OCI-LY3 (cell line): ENCODE measurements at regions not wholly inside any gene's neighbourhood (a gene's known extent, or its start where the extent isn't known, plus 50 kb on each side); places are given as distances from the start of the nearest gene placed in this dataset.

Source experiments
- CTCF ChIP-seq: fragments of 200-600, 300-600 bp; sonication (generic); IDR thresholded peaks from 2 replicates; pipeline ENCODE4 v1.5.1; 2014; ENCODE audit warnings: antibody characterized with exemption, low read length, low read depth
- EZH2phosphoT487 ChIP-seq: fragments of 200-600 bp; shearing (Covaris generic); IDR thresholded peaks from 2 replicates; pipeline ENCODE4 v1.6.1; 2018; ENCODE audit warnings: antibody characterized with exemption, mixed run types, low read depth

GRCh38 chr18:71865888-71866287 lies 678.3 kb downstream of the CBLN2 start:
- TF ChIP-seq CTCF (no peak), EZH2phosphoT487 (no peak)
